ENCODE measurements at regions not wholly inside any gene's neighbourhood (a gene's known extent, or its start where the extent isn't known, plus 50 kb on each side); places are given as distances from the start of the nearest gene placed in this dataset.

DNA sequence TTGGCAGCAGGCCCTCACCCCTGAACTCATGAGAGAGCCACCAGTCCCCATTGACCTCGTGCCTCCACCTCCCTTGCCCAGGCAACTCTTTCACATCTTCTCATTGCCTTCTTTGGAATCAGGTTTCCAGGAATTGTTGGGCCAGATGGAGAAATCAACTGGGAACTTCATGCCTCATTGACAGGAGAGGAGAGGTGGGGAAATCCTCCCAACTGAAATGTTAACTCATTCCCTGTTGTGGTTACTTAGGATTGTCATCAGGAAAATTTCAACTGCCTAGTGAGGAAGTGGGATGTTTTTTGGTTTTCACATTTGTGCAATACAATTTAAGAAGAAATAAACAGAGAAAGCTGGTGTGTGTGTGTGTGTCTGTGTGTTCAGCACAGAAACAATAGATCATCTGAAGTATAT, 106.6 kb upstream of the INHBA start:
- Histone ChIP-seq H3K4me3 (no peak overlapping the region), H3K27ac (no peak overlapping the region)

DNA sequence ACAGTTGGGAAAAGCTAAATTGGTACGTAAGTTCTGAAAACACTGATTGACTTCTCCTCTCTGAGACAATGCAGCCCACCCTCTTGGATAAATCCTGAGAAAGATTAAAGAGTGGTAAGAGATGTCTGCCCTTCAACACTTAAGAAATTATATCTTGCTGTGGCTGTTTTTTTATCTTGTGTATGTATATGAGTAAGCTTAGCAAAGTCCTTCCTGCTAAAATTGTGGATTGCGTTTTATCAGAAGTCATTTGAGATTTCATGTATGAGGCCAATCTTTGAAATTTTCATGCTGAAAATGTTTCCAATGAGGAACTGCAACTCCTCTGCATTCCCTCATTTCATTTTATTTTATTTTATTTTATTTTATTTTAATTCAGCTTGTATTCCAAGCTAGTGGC, 106.2 kb upstream of the INHBA start:
- no peak overlapping the region for H3K4me3 ChIP-seq
- no peak overlapping the region for H3K27ac ChIP-seq

DNA sequence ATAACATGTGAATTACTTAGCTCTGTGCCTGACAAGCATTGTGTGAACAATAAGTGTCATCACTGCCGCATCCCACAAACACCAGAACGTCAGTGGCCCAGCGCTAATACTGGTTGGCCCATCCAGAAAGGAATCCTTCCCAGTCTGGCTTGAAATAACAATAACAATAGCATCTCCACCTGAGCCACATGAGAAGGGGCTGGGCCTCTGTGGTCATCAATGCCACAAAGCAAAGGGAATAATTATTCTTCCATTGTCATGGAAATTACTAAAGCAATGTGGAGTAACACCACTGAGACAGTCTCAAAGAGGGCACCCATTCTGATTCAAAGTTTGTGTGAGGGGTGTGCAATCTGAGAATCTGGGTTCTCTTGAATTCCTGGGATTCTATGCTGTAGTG, 105.7 kb upstream of the INHBA start:
- Histone ChIP-seq H3K27ac (no peak overlapping the region), H3K4me3 (no peak overlapping the region)

DNA sequence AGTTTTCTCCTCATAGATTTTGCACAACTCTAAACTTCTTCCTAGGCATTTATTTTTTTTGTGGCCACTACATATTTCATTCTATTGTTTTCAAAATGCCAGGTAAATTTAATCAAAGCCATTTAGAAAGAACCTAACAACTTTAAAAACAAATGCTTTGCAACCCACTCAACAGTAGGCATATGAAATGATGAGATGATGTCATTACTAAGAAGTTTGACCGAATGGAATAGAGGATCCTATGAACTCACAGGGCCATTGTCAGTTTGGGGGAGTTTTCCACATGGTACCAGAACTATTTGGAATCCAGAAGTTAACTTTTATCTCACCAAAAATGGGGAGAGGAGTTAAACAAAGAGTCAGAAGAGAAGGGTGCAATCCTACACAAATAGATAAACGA, 100.7 kb upstream of the INHBA start:
- no peak overlapping the region for H3K27ac ChIP-seq
- H3K4me3 ChIP-seq, result no peak overlapping the region

DNA sequence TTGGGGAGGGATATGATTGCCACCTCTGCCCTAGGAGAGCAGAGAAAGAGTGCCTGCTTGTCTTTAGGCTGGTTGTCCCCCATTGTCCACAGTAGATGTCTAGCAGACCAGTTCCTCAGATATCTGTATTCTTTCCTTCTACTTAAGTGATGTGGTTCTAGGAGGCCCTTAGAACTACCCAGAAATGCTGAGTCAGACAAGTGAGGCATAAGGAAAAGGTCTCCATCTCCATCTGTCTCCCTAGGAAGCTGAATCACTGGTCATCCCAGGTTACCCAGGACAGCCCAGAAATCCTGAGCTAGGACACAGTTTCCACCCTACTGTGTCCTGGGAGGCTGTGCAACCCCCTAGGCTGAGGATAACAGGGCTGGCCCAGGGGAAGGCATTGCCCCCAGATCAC, 93.4 kb upstream of the INHBA start:
- Histone ChIP-seq H3K4me3 (no peak overlapping the region), H3K27ac (no peak overlapping the region)

DNA sequence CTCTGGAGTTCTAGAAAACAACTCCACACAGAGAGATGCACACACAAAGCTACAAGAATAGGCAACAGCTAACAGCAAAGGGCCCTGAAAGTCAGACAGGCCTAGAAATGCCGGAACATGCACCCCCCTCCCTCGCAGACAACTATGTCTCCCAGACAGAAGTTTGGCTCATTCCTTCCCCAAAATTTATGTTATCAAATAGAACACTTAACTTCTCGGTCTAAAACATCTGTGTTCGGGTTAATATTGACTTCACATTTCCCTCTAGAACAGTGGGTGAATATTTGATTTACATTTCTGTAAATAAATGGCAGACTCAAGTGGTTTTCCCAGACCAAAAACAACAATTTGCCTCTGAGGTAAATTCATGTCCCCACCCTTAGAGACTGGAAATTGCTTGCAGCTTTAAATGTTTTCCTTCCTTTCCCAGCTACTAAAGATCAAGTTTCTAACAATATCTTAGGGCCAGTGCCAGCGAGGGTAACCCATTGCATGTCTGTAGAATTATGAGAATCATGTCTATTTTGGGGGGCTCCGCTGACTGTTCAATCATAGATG, 92.5 kb upstream of the INHBA start:
- Histone ChIP-seq H3K4me3 (no peak overlapping the region), H3K27ac (no peak overlapping the region)

DNA sequence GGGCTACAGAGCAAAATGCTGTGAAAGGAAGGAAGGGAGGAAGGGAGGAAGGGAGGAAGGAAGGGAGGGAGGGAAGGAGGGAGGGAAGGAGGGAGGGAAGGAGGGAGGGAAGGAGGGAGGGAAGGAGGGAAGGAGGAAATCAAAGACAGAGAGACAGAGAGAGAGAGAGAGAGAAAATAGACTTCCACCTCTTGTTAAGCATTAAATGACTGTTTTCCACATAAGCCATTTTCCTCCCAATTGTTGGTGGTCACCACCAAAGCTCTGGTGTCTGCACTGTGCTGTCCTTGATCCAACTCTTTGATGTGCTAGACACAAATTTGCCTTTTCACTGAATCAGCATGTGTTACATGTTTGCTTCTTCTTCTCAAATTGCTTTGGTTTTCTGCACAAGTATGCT, 90.7 kb upstream of the INHBA start:
- Histone ChIP-seq H3K27ac (no peak overlapping the region), H3K4me3 (no peak overlapping the region)

DNA sequence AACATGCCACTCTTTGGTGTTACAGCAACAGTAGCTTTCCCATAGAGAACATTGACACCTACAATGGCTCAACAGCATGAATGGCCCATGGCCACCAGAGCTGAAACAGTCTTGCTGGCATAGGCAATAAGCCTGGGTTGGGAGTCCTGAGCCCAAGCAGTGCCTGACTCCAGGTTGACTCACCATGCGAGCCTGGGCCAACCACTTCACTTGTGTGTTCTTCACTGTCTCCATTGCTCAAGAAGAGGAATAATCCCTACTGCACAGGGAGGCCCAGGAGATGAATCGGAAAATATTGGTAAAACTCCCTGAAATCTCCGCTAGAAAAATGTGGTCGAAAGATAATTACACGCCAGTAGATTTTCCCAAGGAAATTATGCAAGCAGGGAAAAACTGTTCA, 89.2 kb upstream of the INHBA start:
- Histone ChIP-seq H3K4me3 (no peak overlapping the region), H3K27ac (no peak overlapping the region)

DNA sequence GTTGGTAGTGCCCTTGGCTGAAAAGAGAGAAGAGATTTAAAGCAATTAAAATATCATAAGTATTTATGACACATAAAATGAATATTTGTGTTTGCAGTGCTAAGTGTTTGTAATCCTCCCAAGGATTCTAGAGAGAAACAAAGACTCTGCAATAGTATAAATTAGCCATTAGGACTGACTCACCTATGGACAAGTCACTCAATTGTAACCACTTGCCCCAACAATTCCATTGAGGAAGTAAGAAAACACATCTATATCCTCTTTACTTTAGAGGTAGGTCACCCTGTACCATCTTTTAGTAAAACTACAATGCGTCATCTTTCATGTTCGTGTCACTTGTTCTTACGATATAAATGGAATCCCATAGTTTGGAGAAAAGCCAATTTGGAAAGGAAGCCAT, 85.7 kb upstream of the INHBA start:
- Histone ChIP-seq H3K4me3 (no peak overlapping the region), H3K27ac (no peak overlapping the region)

DNA sequence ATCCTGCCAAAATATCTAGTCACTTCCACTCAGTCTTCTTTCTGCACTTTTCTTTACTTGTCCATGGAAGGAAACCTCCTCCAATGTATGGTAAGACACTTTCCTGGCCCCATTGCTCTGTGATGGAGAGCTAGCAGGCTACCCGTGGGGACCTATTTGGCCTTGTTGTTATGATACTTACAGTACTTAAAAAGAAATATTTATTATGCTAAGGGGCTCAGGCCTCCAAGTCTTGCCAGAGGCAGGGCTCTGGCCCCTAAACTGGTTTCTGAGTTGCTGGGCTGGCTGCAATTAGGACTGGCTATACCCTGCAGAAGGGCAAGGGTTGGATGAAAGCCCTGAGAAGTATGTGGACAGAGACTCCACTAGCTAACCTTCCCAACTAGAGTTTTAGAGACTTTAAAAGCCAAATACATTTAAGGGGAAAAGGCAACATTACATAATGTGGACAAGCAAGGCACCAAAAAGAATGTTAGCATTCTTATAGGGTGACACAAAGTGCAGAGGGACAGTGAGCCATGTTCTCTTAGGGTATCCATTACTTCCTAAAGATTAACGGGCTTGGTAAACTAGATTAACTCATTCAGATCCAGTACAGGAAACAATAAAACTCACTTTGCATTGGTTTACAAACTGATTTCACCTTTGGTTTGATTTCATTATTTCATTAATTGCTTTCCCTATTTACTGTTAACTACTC, 84.9 kb upstream of the INHBA start:
- Histone ChIP-seq H3K27ac (no peak overlapping the region), H3K4me3 (no peak overlapping the region)

DNA sequence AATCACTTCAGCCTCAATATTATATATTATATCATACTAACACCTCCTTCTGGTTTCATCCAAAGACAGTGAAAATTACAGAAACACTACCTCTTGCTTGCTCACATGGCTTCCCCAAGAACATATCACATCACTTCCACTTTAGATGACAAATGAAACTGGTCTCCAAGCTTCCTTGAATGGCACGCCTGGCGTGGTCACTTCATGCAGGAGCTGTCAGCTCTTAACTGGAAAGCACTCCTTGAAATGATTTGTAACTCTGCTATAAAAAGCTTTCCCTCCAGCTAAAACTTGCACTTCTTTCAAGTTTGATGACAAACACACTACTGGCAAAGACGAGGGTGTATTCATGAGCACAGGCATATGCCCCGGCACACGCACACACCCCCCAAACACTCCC, 84.1 kb upstream of the INHBA start:
- H3K27ac ChIP-seq, result no peak overlapping the region
- H3K4me3 ChIP-seq, result no peak overlapping the region

DNA sequence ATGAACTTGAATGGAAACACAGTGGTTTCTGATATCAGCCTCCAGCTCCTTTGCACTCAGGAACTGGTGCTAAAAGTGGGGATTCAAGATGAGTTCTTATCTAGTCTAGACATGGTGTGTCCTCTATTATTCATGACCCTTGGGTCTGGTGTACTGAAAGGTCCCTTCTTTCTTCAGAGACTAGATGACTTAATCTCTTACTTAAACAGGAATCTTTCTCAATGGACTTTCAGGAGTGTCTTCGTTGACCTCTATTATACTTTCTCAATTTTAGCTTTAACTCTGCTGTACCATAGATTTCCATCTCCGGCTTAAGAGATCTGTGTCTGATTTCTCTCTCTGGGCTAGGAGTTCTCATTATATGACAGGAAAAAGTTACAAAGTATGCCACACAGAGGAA, 83.5 kb upstream of the INHBA start:
- H3K27ac ChIP-seq, result no peak overlapping the region
- no peak overlapping the region for H3K4me3 ChIP-seq

DNA sequence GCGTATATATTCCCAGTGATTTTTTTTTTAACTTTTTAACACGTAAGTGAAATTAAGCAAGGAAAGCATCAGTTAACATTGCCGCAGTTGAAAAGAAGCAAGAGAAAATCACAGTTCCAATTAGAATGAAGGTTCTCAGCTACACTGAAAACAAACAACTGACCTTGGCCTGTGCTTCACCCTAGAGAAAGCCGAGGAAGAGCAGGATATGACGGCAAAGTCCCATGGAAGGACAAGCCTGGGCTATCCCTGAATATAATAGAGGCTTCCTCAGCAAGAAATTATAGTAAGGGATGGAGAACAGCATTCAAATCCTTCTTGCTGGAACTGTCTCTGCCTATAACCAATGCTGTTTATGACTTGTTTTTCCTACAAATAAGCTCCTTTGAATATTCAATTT, 83.0 kb upstream of the INHBA start:
- no peak overlapping the region for H3K4me3 ChIP-seq
- no peak overlapping the region for H3K27ac ChIP-seq

DNA sequence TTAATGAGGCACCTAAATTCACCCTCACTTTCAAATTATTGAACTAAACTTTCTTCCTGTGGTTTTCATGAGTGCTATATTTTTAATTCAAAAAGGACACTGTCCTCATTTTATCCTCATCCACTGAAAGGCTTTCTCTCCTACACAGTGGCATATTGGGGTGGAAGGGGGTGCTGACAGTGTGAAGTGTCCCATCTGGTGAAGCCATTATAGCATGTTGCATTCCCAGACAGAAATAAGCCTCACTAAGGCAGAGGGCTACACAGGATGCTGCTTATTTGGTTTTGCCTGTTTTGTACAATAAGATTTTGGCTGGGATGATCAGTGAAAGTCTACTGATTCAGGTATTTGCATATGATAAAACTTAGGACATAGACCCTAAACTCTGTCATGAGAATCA, 82.4 kb upstream of the INHBA start:
- Histone ChIP-seq H3K27ac (no peak overlapping the region), H3K4me3 (no peak overlapping the region)

DNA sequence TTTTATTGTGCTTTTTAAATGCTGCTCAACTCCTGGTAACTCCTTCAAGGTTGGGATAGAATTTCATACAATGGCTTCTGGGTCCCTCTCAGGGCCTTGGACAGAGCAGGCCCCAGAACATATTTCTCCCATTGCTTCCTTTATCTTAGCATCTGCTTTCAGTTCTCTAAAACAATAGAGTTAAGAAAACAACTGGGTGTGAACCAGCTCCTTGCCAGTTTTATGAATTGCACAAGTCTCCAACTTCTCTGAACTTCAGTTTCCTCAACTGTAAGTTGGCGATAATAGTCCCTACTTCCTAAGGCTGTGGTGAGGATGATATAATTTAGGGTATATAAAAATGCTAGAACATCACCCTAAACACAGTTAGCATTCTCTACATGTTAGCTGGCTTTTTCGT, 77.0 kb upstream of the INHBA start:
- Histone ChIP-seq H3K27ac (no peak overlapping the region), H3K4me3 (no peak overlapping the region)

DNA sequence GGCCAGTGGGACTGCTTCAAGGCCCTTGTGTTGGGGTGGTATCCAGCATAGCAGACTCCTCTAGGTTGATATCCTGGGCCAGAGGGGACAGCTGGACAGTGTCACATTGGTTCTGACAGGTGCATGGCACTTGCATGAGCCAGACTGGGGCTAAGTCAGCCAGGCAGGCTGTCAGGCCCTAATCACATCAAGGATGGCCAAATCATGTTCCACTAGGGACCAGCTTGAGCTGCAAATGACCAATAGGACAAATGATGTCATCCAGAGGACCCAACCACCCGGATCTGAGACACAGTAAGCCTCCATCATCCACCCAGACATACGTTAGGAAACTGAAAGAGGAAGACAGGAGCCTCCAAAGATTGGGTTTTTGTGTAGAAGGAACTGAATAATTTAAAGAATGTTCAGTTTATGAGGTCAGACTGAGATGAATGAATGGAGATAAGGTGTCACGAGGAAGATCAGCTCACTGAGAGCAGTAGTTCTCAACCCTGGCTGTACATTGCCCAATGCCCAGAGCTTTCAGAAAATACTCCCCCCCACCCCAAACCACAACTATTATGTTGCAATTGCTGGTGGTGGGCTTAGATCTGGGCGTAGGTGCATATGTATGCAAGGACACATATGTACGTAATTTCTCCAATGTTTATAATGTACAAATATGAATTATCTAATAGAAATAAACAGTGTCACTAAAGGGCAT, 75.2 kb upstream of the INHBA start:
- Histone ChIP-seq H3K27ac (no peak overlapping the region), H3K4me3 (no peak overlapping the region)

DNA sequence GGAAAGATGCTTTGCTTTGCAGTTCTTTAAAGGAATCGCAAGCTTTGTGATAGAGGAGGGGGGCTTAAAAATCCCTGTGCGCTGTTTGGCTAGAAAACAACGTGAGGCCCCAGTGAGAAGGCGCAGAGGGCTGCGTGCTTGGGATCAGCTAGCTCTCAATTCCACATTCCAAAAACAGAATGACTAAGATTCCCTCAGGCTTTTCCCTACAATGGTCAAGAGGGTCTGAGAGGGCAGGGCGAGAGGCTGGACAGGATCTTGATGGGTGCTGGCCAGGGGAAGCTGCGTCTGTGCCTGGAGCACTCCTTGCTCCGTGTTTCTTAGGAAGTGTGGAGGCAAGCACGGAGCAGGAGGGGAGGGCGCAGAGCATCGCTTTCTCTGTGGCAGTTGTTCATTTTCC, 72.1 kb upstream of the INHBA start:
- no peak overlapping the region for H3K27ac ChIP-seq
- no peak overlapping the region for H3K4me3 ChIP-seq

DNA sequence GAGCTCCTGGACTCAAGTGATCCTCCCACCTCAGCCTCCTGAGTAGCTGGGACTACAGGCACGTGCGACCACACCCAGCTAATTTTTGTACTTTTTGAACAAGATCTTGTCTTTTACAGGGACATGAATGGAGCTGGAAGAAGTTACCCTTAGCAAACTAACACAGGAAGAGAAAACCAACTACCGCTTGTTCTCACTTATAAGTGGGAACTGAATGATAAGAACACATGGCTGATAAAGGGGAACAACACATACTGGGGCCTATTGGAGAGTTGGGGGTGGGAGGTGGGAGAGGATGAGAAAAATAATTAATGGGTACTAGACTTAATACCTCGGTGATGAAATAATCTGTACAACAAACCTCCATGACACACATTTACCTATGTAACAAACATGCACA, 70.9 kb upstream of the INHBA start:
- H3K27ac ChIP-seq, result no peak overlapping the region
- H3K4me3 ChIP-seq, result no peak overlapping the region

DNA sequence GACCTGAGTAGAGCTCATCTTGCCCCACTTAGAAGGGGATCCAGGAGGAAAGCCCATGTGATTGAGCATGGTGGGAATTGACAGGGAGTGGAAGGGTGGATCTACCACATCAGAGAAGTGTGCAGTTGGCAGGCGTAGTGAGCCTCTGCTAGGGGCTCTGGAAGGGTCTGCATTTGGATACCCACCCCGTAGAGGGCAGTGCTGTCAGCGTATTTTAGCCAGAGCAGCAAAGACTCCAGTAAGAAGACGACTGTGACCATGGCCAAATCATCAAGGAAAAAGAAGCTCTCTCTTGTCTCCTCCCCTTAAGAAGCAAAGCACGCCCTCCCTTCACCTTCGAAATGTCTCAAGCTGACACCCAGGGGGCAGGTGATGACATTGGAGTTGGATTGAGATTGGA, 68.8 kb upstream of the INHBA start:
- Histone ChIP-seq H3K4me3 (no peak overlapping the region), H3K27ac (no peak overlapping the region)

DNA sequence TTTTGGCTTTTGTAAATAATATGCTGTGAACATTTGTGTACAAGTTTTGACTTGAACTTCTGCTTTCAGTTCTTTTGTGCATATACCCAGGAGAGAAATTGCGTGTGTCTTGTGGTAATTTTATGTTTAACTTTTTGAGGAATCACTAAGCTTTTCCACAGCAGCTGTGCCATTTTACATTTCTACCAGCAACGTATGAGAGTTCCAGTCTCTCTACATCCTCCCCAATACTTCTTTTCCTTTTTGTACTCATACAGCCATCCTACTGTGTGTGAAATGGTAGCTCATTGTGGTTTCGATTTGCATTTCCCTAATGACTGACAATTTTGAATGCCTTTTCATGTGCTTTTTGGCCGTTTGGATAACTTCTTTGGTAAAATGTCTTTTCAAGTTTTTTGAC, 66.3 kb upstream of the INHBA start:
- H3K4me3 ChIP-seq, result no peak overlapping the region
- H3K27ac ChIP-seq, result no peak overlapping the region

DNA sequence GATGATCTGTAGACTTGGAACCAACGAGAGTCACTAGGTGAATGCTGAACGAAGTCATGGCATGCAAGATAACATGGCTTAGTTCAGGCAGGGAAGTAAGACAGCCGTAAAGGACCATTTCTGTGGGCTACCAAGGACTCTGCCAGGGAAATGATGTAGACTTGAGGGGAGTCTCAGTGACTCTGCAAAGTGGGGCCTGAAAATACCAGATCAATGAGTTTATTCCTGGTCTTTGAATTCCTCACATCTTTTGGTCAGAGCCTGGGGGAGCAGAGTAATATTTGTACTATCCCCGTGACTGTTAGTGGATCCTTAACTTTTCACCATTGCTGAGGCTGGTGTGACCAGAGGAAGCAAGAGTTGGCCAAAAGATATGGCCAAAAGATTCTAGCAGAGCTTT, 60.7 kb upstream of the INHBA start:
- no peak overlapping the region for H3K27ac ChIP-seq

DNA sequence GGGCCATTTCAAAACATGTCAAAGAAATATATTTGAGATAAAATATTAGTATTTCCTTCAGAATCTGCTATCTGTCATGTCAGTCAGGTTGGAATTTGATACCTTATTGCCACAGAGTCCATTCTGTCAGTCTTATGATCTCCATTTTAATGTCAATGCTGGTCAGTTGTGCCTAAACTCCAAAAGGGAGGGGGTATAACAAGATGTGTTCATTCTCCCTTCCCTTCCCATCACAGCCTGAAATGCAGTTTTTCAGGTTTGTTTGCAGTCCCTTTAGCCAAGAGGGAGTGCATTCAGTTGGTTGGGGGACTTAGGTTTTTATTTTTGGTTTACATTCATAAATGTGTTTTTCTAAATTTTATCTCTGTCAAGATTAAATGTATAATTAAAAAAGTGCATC, 59.8 kb upstream of the INHBA start:
- Histone ChIP-seq H3K4me3 (no peak overlapping the region), H3K27ac (no peak overlapping the region)

More for the DNA sequence above, 60.7 kb upstream of the INHBA start:
- no peak overlapping the region for H3K4me3 ChIP-seq
